T47D (cell line): ENCODE measurements at regions not wholly inside any gene's neighbourhood (a gene's known extent, or its start where the extent isn't known, plus 50 kb on each side); places are given as distances from the start of the nearest gene placed in this dataset.
A peak's percentile ranks its signal among the peaks of the same experiment; 100 is the strongest.

Source experiments
- DNase-seq, 2 experiments: peaks; one replicate each; pipeline versions ENCODE4 v3.0.0 to v3.0.0-alpha.2; 2011 to 2012; ENCODE audit warnings: low read depth in 1 of 2, low spot score in 1 of 2
- JUND ChIP-seq: IDR thresholded peaks from 2 replicates; pipeline ENCODE4 v1.6.1; 2012; ENCODE audit warnings: low read depth
- in situ Hi-C: cut with HindIII; loops from 2 replicates; pipeline ENCODE4 v1.10.0; 2016; ENCODE audit warnings: low sequenced_read_pairs, low pct_unique_long_range_greater_than_20kb

- in situ Hi-C loops, result no loop called here
- DNase-seq, result no peak
- TF ChIP-seq JUND, result no peak
These were observed 105.8 kb upstream of the MEIS1 start for GRCh38 chr2:66329081-66329605.

- DNase-seq, result no peak
- TF ChIP-seq JUND, result no peak
- in situ Hi-C loops, result no loop called here
These were observed 107.7 kb upstream of the MEIS1 start for GRCh38 chr2:66327066-66327740.

GRCh38 chr2:66324909-66325528 lies 109.9 kb upstream of the MEIS1 start:
- TF ChIP-seq JUND, result no peak
- no peak for DNase-seq
- in situ Hi-C loops, result no loop called here

GRCh38 chr2:66324356-66324755 lies 110.6 kb upstream of the MEIS1 start:
- in situ Hi-C loops, result no loop called here
- DNase-seq, result no peak
- no peak for TF ChIP-seq JUND

- in situ Hi-C loops, result no loop called here
- no peak for TF ChIP-seq JUND
These were observed 111.5 kb upstream of the MEIS1 start for GRCh38 chr2:66323406-66323805.

GRCh38 chr2:66322506-66323260 lies 112.2 kb upstream of the MEIS1 start:
- in situ Hi-C loops, result no loop called here
- no peak for DNase-seq
- TF ChIP-seq JUND, result no peak

More at GRCh38 chr2:66323406-66323805, 111.5 kb upstream of the MEIS1 start:
- no peak for DNase-seq

- in situ Hi-C loops, result no loop called here
- DNase-seq, result no peak
- no peak for TF ChIP-seq JUND
These were observed 116.8 kb upstream of the MEIS1 start for GRCh38 chr2:66318009-66318561.

- in situ Hi-C loops, result no loop called here
- DNase-seq, result no peak
- TF ChIP-seq JUND, result no peak
These were observed 117.5 kb upstream of the MEIS1 start for GRCh38 chr2:66317268-66317890.

- TF ChIP-seq JUND, result no peak
- DNase-seq, result no peak
- in situ Hi-C loops, result no loop called here
These were observed 128.4 kb upstream of the MEIS1 start for GRCh38 chr2:66306483-66306882.

- peak in 1 of 2 experiments; percentile 25 for DNase-seq
- no peak for TF ChIP-seq JUND
- in situ Hi-C loops, result no loop called here
These were observed 129.2 kb upstream of the MEIS1 start for GRCh38 chr2:66305718-66306117.

GRCh38 chr2:66303471-66303870 lies 131.5 kb upstream of the MEIS1 start:
- DNase-seq, result no peak
- in situ Hi-C loops, result no loop called here
- TF ChIP-seq JUND, result no peak

GRCh38 chr2:66301767-66302140 lies 133.2 kb upstream of the MEIS1 start:
- in situ Hi-C loops, result no loop called here
- no peak for DNase-seq
- TF ChIP-seq JUND, result no peak
